Parathyroid adenoma (tissue), 2 donors: ENCODE measurements at regions not wholly inside any gene's neighbourhood (a gene's known extent, or its start where the extent isn't known, plus 50 kb on each side); places are given as distances from the start of the nearest gene placed in this dataset.

Experiments used
- H2AFZ ChIP-seq: fragments of 300-600 bp; sonication (generic); one replicate; pipeline ENCODE4 v1.7.0; 2017; ENCODE audit warnings: antibody characterized with exemption, mild to moderate bottlenecking
- H3K27ac ChIP-seq: fragments of 300-600 bp; sonication (generic); one replicate; pipeline ENCODE4 v1.7.0; 2017
- H3K27me3 ChIP-seq: fragments of 300-600 bp; sonication (generic); one replicate; pipeline ENCODE4 v1.7.0; 2017; ENCODE audit warnings: low read length; ENCODE audit not compliant: control insufficient read depth, insufficient read depth
- H3K36me3 ChIP-seq: fragments of 300-600 bp; sonication (generic); one replicate; pipeline ENCODE4 v1.7.0; 2017; ENCODE audit warnings: low read length; ENCODE audit not compliant: control insufficient read depth, insufficient read depth
- H3K4me1 ChIP-seq: fragments of 300-600 bp; sonication (generic); one replicate; pipeline ENCODE4 v1.7.0; 2017; ENCODE audit warnings: control low read depth
- H3K4me2 ChIP-seq: fragments of 300-600 bp; sonication (generic); one replicate; pipeline ENCODE4 v1.7.0; 2017; ENCODE audit warnings: low read length
- H3K4me3 ChIP-seq: fragments of 300-600 bp; sonication (generic); one replicate; pipeline ENCODE4 v1.7.0; 2017; ENCODE audit warnings: low read depth, low read length
- H3K79me2 ChIP-seq: fragments of 300-600 bp; sonication (generic); one replicate; pipeline ENCODE4 v1.7.0; 2017; ENCODE audit warnings: control low read depth
- H3K9ac ChIP-seq: fragments of 300-600 bp; sonication (generic); one replicate; pipeline ENCODE4 v1.7.0; 2017; ENCODE audit warnings: mild to moderate bottlenecking
- H3K9me3 ChIP-seq: fragments of 300-600 bp; sonication (generic); one replicate; pipeline ENCODE4 v1.7.0; 2017; ENCODE audit warnings: low read length; ENCODE audit not compliant: control insufficient read depth
- TF ChIP-seq, protein P1 (sequence below): fragments of 300-600 bp; sonication (generic); IDR thresholded peaks from one replicate; pipeline ENCODE4 v1.7.0; 2017; ENCODE audit warnings: antibody characterized with exemption, mild to moderate bottlenecking
- donor health status: primary hyperparathyroidism.

DNA sequence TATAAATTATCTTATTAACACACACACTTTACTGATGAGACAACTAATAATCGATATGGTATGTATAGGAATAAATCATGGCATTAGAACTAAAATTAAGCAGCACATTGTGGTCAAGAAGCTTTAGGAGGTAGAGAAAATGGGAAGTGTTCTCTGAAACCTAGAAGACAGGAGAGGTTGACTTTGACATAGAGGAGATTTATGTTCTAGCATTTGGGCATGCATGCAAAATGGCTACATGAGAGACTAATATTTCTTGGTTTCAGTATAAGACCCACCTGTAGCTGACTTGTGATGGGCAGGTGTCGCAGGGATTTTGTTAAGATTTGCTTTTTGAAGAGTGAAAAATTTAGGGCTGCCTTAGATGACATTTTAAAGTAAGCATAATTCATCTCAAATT, 209.7 kb upstream of the POU1F1 start:
- H3K4me1 ChIP-seq: no peaks in the 10 kb centered on the region
- H2AFZ ChIP-seq: no peak overlapping the region
- no peak overlapping the region for H3K27ac ChIP-seq
- H3K27me3 ChIP-seq: no peaks in the 10 kb centered on the region
- no peak overlapping the region for H3K9ac ChIP-seq
- no peaks in the 10 kb centered on the region for H3K36me3 ChIP-seq
- no peaks in the 10 kb centered on the region for H3K9me3 ChIP-seq
- H3K79me2 ChIP-seq: no peaks in the 10 kb centered on the region
- TF ChIP-seq, protein P1, sequence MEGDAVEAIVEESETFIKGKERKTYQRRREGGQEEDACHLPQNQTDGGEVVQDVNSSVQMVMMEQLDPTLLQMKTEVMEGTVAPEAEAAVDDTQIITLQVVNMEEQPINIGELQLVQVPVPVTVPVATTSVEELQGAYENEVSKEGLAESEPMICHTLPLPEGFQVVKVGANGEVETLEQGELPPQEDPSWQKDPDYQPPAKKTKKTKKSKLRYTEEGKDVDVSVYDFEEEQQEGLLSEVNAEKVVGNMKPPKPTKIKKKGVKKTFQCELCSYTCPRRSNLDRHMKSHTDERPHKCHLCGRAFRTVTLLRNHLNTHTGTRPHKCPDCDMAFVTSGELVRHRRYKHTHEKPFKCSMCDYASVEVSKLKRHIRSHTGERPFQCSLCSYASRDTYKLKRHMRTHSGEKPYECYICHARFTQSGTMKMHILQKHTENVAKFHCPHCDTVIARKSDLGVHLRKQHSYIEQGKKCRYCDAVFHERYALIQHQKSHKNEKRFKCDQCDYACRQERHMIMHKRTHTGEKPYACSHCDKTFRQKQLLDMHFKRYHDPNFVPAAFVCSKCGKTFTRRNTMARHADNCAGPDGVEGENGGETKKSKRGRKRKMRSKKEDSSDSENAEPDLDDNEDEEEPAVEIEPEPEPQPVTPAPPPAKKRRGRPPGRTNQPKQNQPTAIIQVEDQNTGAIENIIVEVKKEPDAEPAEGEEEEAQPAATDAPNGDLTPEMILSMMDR: no peak
- no peak overlapping the region for H3K4me2 ChIP-seq
- no peak overlapping the region for H3K4me3 ChIP-seq

DNA sequence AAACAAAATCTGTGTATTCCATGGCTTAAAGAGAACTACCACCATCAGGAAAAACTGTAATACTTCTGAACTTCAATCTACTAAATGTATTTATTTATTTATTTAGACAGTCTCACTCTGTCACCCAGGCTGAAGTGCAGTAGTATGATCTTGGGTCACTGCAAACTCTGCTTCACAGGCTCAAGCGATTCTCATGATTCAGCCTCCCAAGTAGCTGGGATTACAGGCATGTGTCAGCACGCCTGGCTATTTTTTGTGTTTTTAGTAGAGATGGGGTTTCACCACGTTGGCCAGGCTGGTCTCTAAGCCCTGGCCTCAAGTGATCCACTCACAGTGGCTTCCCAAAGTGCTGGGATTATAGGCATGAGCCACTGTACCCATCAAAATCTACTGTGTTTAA, 202.3 kb upstream of the POU1F1 start:
- TF ChIP-seq, protein P1: no peak
- no peak overlapping the region for H2AFZ ChIP-seq
- H3K27me3 ChIP-seq: no peaks in the 10 kb centered on the region
- H3K27ac ChIP-seq: no peak overlapping the region
- no peak overlapping the region for H3K9ac ChIP-seq
- H3K4me2 ChIP-seq: no peak overlapping the region
- no peaks in the 10 kb centered on the region for H3K79me2 ChIP-seq
- no peaks in the 10 kb centered on the region for H3K36me3 ChIP-seq
- no peaks in the 10 kb centered on the region for H3K4me1 ChIP-seq
- H3K9me3 ChIP-seq: no peaks in the 10 kb centered on the region
- no peak overlapping the region for H3K4me3 ChIP-seq

DNA sequence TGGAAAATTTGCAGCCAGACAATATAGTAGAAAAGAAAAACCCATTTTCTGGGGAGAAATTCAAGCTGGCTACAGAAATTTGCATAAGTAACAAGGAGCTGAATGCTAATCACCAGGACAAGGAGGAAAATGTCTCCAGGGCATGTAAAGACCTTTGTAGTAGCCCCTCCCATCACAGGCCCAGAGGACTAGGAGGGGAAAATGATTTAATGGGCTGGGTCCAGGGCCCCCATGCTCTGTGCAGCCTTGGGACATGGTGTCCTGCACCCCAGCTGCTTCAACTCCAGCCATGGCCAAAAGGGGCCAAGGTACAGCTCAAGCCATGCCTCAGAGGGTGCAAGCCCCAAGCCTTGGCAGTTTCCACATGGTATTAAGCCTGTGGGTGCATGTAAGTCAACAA, 197.6 kb upstream of the POU1F1 start:
- TF ChIP-seq, protein P1: no peak
- H3K9me3 ChIP-seq: no peaks in the 10 kb centered on the region
- H3K27me3 ChIP-seq: no peaks in the 10 kb centered on the region
- H3K4me1 ChIP-seq: no peaks in the 10 kb centered on the region
- H3K79me2 ChIP-seq: no peaks in the 10 kb centered on the region
- H3K4me3 ChIP-seq: no peak overlapping the region
- no peaks in the 10 kb centered on the region for H3K36me3 ChIP-seq
- H3K4me2 ChIP-seq: no peak overlapping the region
- no peak overlapping the region for H3K27ac ChIP-seq
- H3K9ac ChIP-seq: no peak overlapping the region
- no peak overlapping the region for H2AFZ ChIP-seq

DNA sequence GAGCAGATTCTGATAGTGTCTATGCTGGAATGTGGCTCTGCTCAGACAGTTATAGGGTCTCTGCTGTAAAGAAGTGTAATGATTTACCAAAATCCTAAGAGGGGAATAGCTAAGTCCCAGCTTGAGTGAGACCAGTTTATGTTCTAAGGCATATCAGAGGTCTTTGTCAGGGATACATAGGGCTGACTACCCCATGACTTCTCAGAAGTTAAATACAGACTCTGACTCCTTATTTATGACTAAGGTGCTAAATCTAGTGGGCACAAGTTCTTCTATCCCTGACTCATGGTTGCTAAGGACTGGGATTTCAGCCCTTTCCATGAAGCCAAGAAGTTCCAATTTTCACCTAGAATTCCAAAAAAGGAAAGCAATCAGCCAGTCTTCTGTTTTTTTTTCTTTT, 192.6 kb upstream of the POU1F1 start:
- no peak overlapping the region for H3K4me3 ChIP-seq

DNA sequence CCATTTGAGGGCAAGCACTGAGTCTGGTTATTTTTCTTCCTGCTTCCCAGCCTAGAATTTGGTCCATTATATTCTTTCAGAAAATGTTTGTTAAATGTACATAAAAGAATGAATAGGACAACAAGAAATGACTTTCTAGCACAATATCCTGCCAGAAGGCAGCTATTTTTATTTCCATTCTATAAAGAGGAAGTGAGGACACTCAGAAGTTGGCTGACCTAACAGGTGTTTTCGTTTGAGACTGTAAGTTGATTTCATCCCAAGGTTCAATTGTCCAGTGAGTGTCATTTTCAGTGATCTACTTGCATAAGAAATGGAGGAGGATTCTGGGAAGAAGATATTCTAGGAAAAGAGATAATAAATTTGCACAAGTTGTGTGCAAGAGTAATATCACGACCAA, 191.9 kb upstream of the POU1F1 start:
- TF ChIP-seq, protein P1: no peak
- H3K9ac ChIP-seq: no peak overlapping the region
- no peak overlapping the region for H3K4me2 ChIP-seq
- H3K27ac ChIP-seq: no peak overlapping the region
- no peaks in the 10 kb centered on the region for H3K27me3 ChIP-seq
- no peaks in the 10 kb centered on the region for H3K4me1 ChIP-seq
- no peaks in the 10 kb centered on the region for H3K36me3 ChIP-seq
- H3K79me2 ChIP-seq: no peaks in the 10 kb centered on the region
- no peaks in the 10 kb centered on the region for H3K9me3 ChIP-seq
- no peak overlapping the region for H3K4me3 ChIP-seq
- no peak overlapping the region for H2AFZ ChIP-seq

More for the DNA sequence above, 192.6 kb upstream of the POU1F1 start:
- Histone ChIP-seq H3K36me3 (no peaks in the 10 kb centered on the region), H3K27me3 (no peaks in the 10 kb centered on the region), H3K9ac (no peak overlapping the region), H3K9me3 (no peaks in the 10 kb centered on the region), H2AFZ (no peak overlapping the region), H3K27ac (no peak overlapping the region), H3K79me2 (no peaks in the 10 kb centered on the region), H3K4me1 (no peaks in the 10 kb centered on the region), H3K4me2 (no peak overlapping the region)
- TF ChIP-seq, protein P1: no peak
